Upper lobe of left lung (tissue), 6 donors: ENCODE measurements at regions not wholly inside any gene's neighbourhood (a gene's known extent, or its start where the extent isn't known, plus 50 kb on each side); places are given as distances from the start of the nearest gene placed in this dataset.

Source experiments
- ATAC-seq, 2 donors: fragments of 200-7000 bp; cut with Tn5 transposase; one replicate each; pipeline ENCODE4 v1.9.1; 2022; ENCODE audit warnings: mild to moderate bottlenecking in 2 of 2, moderate library complexity in 2 of 2; ENCODE audit not compliant: low FRiP score in 2 of 2
- DNase-seq, 2 donors: peaks; one replicate each; pipeline ENCODE4 v3.0.0-alpha.2; 2019 to 2020
- H3K27ac ChIP-seq, 4 donors: fragments of 200-600 bp; sonication (generic); one replicate each; pipeline ENCODE4 v1.5.1; 2016 to 2019
- H3K27me3 ChIP-seq, 4 donors: fragments of 200-600 bp; sonication (generic); one replicate each; pipeline ENCODE4 v1.5.1; 2017 to 2019
- H3K36me3 ChIP-seq, 4 donors: fragments of 200-600 bp; sonication (generic); one replicate each; pipeline ENCODE4 v1.5.1; 2016 to 2019
- H3K4me1 ChIP-seq, 4 donors: fragments of 200-600 bp; sonication (generic); one replicate each; pipeline ENCODE4 v1.5.1; 2018 to 2019
- H3K4me3 ChIP-seq, 4 donors: fragments of 200-600 bp; sonication (generic); one replicate each; pipeline ENCODE4 v1.5.1; 2017 to 2019; ENCODE audit warnings: mild to moderate bottlenecking in 2 of 4, moderate library complexity in 1 of 4
- H3K9me3 ChIP-seq, 4 donors: fragments of 200-600 bp; sonication (generic); one replicate each; pipeline ENCODE4 v1.5.1; 2018 to 2019
- EP300 ChIP-seq, 4 donors: sonication (generic); formaldehyde crosslinking; IDR thresholded peaks; one replicate each; pipeline ENCODE4 v1.5.1; 2017; ENCODE audit warnings: antibody characterized with exemption in 4 of 4, control low read depth in 2 of 4
- POLR2A ChIP-seq, 4 donors: fragments of 450-650 bp; IDR thresholded peaks; one replicate each; pipeline ENCODE4 v1.5.1; 2016 to 2017; ENCODE audit warnings: antibody characterized with exemption in 4 of 4, mild to moderate bottlenecking in 2 of 4
- POLR2AphosphoS5 ChIP-seq, 2 donors: sonication (generic); formaldehyde crosslinking; IDR thresholded peaks; one replicate each; pipeline ENCODE4 v1.5.1; 2017; ENCODE audit warnings: antibody characterized with exemption in 2 of 2
- WGBS, 2 donors: methylation state at CpG; one replicate each; pipeline ENCODE4 v1.1.5; 2017 to 2018; 5-methylcytosine and 5-hydroxymethylcytosine counted together
- TF ChIP-seq, protein P1 (sequence below), 6 experiments: fragments of 450-650 bp in 4 of 6; fragments of 200-600 bp in 2 of 6; sonication (generic) in 2 of 6; IDR thresholded peaks; one replicate each; pipeline ENCODE4 v1.5.1; 2016 to 2019; ENCODE audit warnings: antibody characterized with exemption in 6 of 6
- donor health status: DM: no; HTN: no; CAD: no; lungs with moderate emphysema.
- donor health status: DM: no; HTN: yes; CAD: no; lungs with severe emphysema.

DNA sequence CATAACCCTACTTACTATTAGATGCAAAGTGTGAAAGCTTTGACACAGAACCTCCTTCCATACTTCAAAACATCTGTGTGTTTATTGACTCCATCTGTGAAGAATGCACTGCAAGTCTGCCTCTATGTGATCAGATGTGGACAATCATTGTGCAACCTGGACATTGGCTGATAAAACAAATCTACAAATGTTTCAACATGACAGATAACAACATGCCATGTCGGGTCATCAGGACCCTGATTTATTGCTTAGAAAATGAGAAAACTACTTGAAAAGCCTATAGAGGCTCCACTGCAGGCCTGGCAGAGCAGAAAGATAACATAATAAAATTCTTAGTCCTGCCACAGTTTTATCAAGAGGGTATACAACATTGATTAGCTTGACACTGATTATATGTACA is 1286.4 kb downstream of the GRIK2 start:
- DNase-seq: no peak
- no peak overlapping the region for H3K27ac ChIP-seq
- WGBS, 2 donors: 38 to 53% methylated on average over 1 of the region's 1 CpG
- TF ChIP-seq EP300 (IDR thresholded peaks at IDR 0.05): no peak
- TF ChIP-seq, protein P1, sequence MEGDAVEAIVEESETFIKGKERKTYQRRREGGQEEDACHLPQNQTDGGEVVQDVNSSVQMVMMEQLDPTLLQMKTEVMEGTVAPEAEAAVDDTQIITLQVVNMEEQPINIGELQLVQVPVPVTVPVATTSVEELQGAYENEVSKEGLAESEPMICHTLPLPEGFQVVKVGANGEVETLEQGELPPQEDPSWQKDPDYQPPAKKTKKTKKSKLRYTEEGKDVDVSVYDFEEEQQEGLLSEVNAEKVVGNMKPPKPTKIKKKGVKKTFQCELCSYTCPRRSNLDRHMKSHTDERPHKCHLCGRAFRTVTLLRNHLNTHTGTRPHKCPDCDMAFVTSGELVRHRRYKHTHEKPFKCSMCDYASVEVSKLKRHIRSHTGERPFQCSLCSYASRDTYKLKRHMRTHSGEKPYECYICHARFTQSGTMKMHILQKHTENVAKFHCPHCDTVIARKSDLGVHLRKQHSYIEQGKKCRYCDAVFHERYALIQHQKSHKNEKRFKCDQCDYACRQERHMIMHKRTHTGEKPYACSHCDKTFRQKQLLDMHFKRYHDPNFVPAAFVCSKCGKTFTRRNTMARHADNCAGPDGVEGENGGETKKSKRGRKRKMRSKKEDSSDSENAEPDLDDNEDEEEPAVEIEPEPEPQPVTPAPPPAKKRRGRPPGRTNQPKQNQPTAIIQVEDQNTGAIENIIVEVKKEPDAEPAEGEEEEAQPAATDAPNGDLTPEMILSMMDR (IDR thresholded peaks at IDR 0.05): no peak
- no peak for TF ChIP-seq POLR2A (IDR thresholded peaks at IDR 0.05)
- TF ChIP-seq POLR2AphosphoS5 (IDR thresholded peaks at IDR 0.05): no peak
- H3K36me3 ChIP-seq: no peaks in the 10 kb centered on the region
- H3K4me1 ChIP-seq: no peaks in the 10 kb centered on the region
- H3K9me3 ChIP-seq: no peaks in the 10 kb centered on the region
- H3K27me3 ChIP-seq: no peaks in the 10 kb centered on the region
- H3K4me3 ChIP-seq: no peak overlapping the region
- ATAC-seq: no peak

GRCh38 chr6:102677225-102677624 is 1283.7 kb downstream of the GRIK2 start:
- Histone ChIP-seq H3K4me3 (no peak overlapping the region), H3K27ac (no peak overlapping the region), H3K4me1 (no peaks in the 10 kb centered on the region), H3K9me3 (no peaks in the 10 kb centered on the region), H3K36me3 (no peaks in the 10 kb centered on the region), H3K27me3 (no peaks in the 10 kb centered on the region)
- WGBS, 2 donors: 52 to 65% methylated on average over 1 of the region's 1 CpG
- TF ChIP-seq, protein P1 (IDR thresholded peaks at IDR 0.05): no peak
- TF ChIP-seq POLR2A (IDR thresholded peaks at IDR 0.05): no peak
- no peak for TF ChIP-seq POLR2AphosphoS5 (IDR thresholded peaks at IDR 0.05)
- TF ChIP-seq EP300 (IDR thresholded peaks at IDR 0.05): no peak
- no peak for DNase-seq
- ATAC-seq: no peak

- H3K27me3 ChIP-seq: no peaks in the 10 kb centered on the region
- no peak overlapping the region for H3K4me3 ChIP-seq
- no peak for DNase-seq
- TF ChIP-seq, protein P1 (IDR thresholded peaks at IDR 0.05): no peak
- no peak for TF ChIP-seq EP300 (IDR thresholded peaks at IDR 0.05)
- no peak for TF ChIP-seq POLR2AphosphoS5 (IDR thresholded peaks at IDR 0.05)
- TF ChIP-seq POLR2A (IDR thresholded peaks at IDR 0.05): no peak
- no peaks in the 10 kb centered on the region for H3K4me1 ChIP-seq
- ATAC-seq: no peak
- H3K36me3 ChIP-seq: no peaks in the 10 kb centered on the region
- no peaks in the 10 kb centered on the region for H3K9me3 ChIP-seq
- WGBS, 2 donors: 63 to 82% methylated on average over 1 of the region's 1 CpG
- H3K27ac ChIP-seq: no peak overlapping the region
Observed at GRCh38 chr6:102670735-102671134, 1277.2 kb downstream of the GRIK2 start.

GRCh38 chr6:102662851-102663250 is 1269.3 kb downstream of the GRIK2 start:
- TF ChIP-seq POLR2AphosphoS5 (IDR thresholded peaks at IDR 0.05) (no peak), EP300 (IDR thresholded peaks at IDR 0.05) (no peak)
- no peaks in the 10 kb centered on the region for H3K4me1 ChIP-seq
- WGBS, 2 donors: 74 to 77% methylated on average over 3 of the region's 3 CpGs
- DNase-seq: no peak
- no peaks in the 10 kb centered on the region for H3K27me3 ChIP-seq
- no peaks in the 10 kb centered on the region for H3K9me3 ChIP-seq
- ATAC-seq: no peak
- no peaks in the 10 kb centered on the region for H3K36me3 ChIP-seq
- H3K27ac ChIP-seq: no peak overlapping the region
- no peak overlapping the region for H3K4me3 ChIP-seq

- Histone ChIP-seq H3K27ac (no peak overlapping the region), H3K9me3 (no peaks in the 10 kb centered on the region), H3K4me3 (no peak overlapping the region), H3K27me3 (no peaks in the 10 kb centered on the region), H3K36me3 (no peaks in the 10 kb centered on the region), H3K4me1 (no peaks in the 10 kb centered on the region)
- peak; percentile 17 to 61 for ATAC-seq
- WGBS, 2 donors: 54% methylated on average over 4 to 5 of the region's 5 CpGs
- no peak for DNase-seq
- TF ChIP-seq, protein P1 (IDR thresholded peaks at IDR 0.05): no peak
- no peak for TF ChIP-seq POLR2A (IDR thresholded peaks at IDR 0.05)
- TF ChIP-seq POLR2AphosphoS5 (IDR thresholded peaks at IDR 0.05): no peak
- TF ChIP-seq EP300 (IDR thresholded peaks at IDR 0.05): no peak
Observed at GRCh38 chr6:102660303-102660702, 1266.8 kb downstream of the GRIK2 start.
